ENCODE measurements at regions not wholly inside any gene's neighbourhood (a gene's known extent, or its start where the extent isn't known, plus 50 kb on each side); places are given as distances from the start of the nearest gene placed in this dataset.

DNA sequence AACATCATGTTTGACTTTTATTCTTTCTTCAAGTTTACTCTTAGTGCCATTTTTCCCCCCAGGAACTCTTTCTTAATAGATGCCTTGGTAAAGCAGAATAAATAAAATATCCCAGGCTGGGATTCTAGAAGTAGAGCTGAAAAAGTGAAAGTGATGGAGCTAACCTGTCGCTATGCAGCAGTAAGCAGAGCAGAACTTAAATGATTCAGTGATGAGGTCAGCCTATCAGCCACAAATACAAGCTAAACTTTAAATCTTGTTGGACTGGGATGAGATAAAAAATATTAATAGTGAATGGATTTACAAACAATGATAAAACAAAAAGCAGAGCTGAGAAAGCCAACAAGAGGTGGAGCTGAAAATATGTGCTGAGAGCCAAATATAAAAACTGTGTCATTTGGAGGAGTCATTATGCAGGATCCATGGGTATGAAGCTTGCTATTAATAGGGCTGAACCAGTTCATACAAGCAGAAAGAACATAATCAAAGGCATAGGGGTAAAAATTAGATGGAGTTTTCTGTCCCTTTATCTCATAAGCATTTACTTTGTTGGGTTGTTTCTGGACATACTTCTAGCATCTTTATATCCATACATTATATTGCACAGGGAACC, 877.8 kb downstream of the EPHA7 start:
- TF ChIP-seq, protein P1, sequence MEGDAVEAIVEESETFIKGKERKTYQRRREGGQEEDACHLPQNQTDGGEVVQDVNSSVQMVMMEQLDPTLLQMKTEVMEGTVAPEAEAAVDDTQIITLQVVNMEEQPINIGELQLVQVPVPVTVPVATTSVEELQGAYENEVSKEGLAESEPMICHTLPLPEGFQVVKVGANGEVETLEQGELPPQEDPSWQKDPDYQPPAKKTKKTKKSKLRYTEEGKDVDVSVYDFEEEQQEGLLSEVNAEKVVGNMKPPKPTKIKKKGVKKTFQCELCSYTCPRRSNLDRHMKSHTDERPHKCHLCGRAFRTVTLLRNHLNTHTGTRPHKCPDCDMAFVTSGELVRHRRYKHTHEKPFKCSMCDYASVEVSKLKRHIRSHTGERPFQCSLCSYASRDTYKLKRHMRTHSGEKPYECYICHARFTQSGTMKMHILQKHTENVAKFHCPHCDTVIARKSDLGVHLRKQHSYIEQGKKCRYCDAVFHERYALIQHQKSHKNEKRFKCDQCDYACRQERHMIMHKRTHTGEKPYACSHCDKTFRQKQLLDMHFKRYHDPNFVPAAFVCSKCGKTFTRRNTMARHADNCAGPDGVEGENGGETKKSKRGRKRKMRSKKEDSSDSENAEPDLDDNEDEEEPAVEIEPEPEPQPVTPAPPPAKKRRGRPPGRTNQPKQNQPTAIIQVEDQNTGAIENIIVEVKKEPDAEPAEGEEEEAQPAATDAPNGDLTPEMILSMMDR (conservative IDR thresholded peaks at IDR 0.05) = no peak
- H3K79me2 ChIP-seq (ENCODE audit: insufficient read depth, low read length) = no peaks in the 10 kb centered on the region
- H3K23me2 ChIP-seq (ENCODE audit: insufficient read length, low read depth, low read length, poor library complexity, severe bottlenecking) = no peaks in the 10 kb centered on the region
- no peak overlapping the region for H3K14ac ChIP-seq (ENCODE audit: insufficient read depth, low read length)
- no peaks in the 10 kb centered on the region for H3K9me3 ChIP-seq (ENCODE audit: control insufficient read depth, low read depth, low read length)
- no peaks in the 10 kb centered on the region for H3K79me1 ChIP-seq (ENCODE audit: insufficient read depth, low read depth, low read length, poor library complexity, severe bottlenecking)
- no peak overlapping the region for H4K5ac ChIP-seq (ENCODE audit: insufficient read length, low read depth, low read length)
- H2AFZ ChIP-seq (ENCODE audit: low read length) = no peak overlapping the region
- H4K91ac ChIP-seq (ENCODE audit: insufficient read length, low read depth, low read length) = no peak overlapping the region
- no peak for DNase-seq
- no peak overlapping the region for H3K9ac ChIP-seq (ENCODE audit: extremely low read depth, insufficient read length, low read length)
- no peak overlapping the region for H2AK5ac ChIP-seq (ENCODE audit: insufficient read length, low read length)
- no peak overlapping the region for H2BK120ac ChIP-seq (ENCODE audit: low read depth, low read length, poor library complexity, severe bottlenecking)
- H3K27me3 ChIP-seq (ENCODE audit: insufficient read depth, low read length) = no peaks in the 10 kb centered on the region
- no peak overlapping the region for H3K18ac ChIP-seq (ENCODE audit: insufficient read length, low read depth, low read length)
- no peaks in the 10 kb centered on the region; a peak in 1 of 5 replicates for H3K9me3 Mint-ChIP-seq
- H2BK5ac ChIP-seq (ENCODE audit: insufficient read length, low read length) = no peak overlapping the region
- no peak overlapping the region for H3T11ph ChIP-seq (ENCODE audit: low read length)
- H3K4me3 Mint-ChIP-seq = no peak overlapping the region
- H2BK15ac ChIP-seq (ENCODE audit: low read depth, low read length) = no peak overlapping the region
- H4K8ac ChIP-seq (replicated peaks; ENCODE audit: insufficient read length, low read depth, low read length) = no peak overlapping the region
- no peak overlapping the region for H3K23ac ChIP-seq (ENCODE audit: insufficient read length, low read depth, low read length)
- H3K27me3 Mint-ChIP-seq (ENCODE audit: low read depth) = no peaks in the 10 kb centered on the region
- no peak overlapping the region for H3K27ac ChIP-seq (ENCODE audit: insufficient read length, low read depth, low read length)
- no peak overlapping the region for H3K4me2 ChIP-seq (ENCODE audit: insufficient read depth, insufficient read length, low read length)
- H3K56ac ChIP-seq (ENCODE audit: insufficient read length, low read depth, low read length) = no peak overlapping the region
- no peak overlapping the region for H2BK20ac ChIP-seq (ENCODE audit: low read depth, low read length, poor library complexity, severe bottlenecking)
- H3K4me1 ChIP-seq (ENCODE audit: insufficient read depth, low read length) = no peaks in the 10 kb centered on the region
- H4K20me1 ChIP-seq (ENCODE audit: control insufficient read depth, insufficient read depth, insufficient read length) = no peaks in the 10 kb centered on the region
- H3K27ac Mint-ChIP-seq = no peak overlapping the region
- no peaks in the 10 kb centered on the region for H3K4me1 Mint-ChIP-seq
- WGBS (ENCODE audit: extremely low coverage, insufficient read length, low lambda C conversion rate) = no CpG with 5 or more reads among the region's 1 CpG
- no peaks in the 10 kb centered on the region; a peak in 1 of 7 replicates for H3K36me3 Mint-ChIP-seq (ENCODE audit: insufficient read depth in 1 of 3, low read depth in 3 of 3)
- H3K4ac ChIP-seq (ENCODE audit: low read depth, low read length) = no peak overlapping the region
- no peak overlapping the region for H2BK12ac ChIP-seq (ENCODE audit: insufficient read length, low read depth, low read length)

All from H9 (cell line).